HG02763 (cell line): ENCODE measurements at regions not wholly inside any gene's neighbourhood (a gene's known extent, or its start where the extent isn't known, plus 50 kb on each side); places are given as distances from the start of the nearest gene placed in this dataset.
"Not testable (repeated sequence)": the region's sequence is repeated elsewhere in the genome, so short reads cannot be mapped to it uniquely, and the experiment has no call there.

Experiments
- ATAC-seq: cut with Tn5 transposase; IDR thresholded peaks from one replicate; pipeline ENCODE4 v1.9.1; 2021; ENCODE audit warnings: mild to moderate bottlenecking, moderate library complexity; ENCODE audit not compliant: unreplicated experiment

GRCh38 chr7:142637240-142637639 is 112.0 kb upstream of the PRSS1 start:
- no peak for ATAC-seq

GRCh38 chr7:142636751-142637150 is 112.5 kb upstream of the PRSS1 start:
- ATAC-seq: no peak

GRCh38 chr7:142636107-142636506 is 113.2 kb upstream of the PRSS1 start:
- not testable (repeated sequence) for ATAC-seq

GRCh38 chr7:142632271-142633134 is 116.8 kb upstream of the PRSS1 start:
- ATAC-seq: peak; percentile 91

GRCh38 chr7:142629588-142630260 is 119.5 kb upstream of the PRSS1 start:
- no peak for ATAC-seq

GRCh38 chr7:142628945-142629344 is 120.3 kb upstream of the PRSS1 start:
- no peak for ATAC-seq

GRCh38 chr7:142627223-142627622 is 122.0 kb upstream of the PRSS1 start:
- not testable (repeated sequence) for ATAC-seq

- peak; percentile 92 for ATAC-seq
These were observed 122.7 kb upstream of the PRSS1 start for GRCh38 chr7:142626420-142627035.

- ATAC-seq: not testable (repeated sequence)
These were observed 124.1 kb upstream of the PRSS1 start for GRCh38 chr7:142625216-142625615.

- no peak for ATAC-seq
These were observed 128.9 kb upstream of the PRSS1 start for GRCh38 chr7:142620402-142620801.

- ATAC-seq: no peak
These were observed 130.5 kb upstream of the PRSS1 start for GRCh38 chr7:142618655-142619351.

GRCh38 chr7:142616842-142617241 is 132.4 kb upstream of the PRSS1 start:
- ATAC-seq: no peak

GRCh38 chr7:142616121-142616643 is 133.1 kb upstream of the PRSS1 start:
- no peak for ATAC-seq

GRCh38 chr7:142615508-142615907 is 133.8 kb upstream of the PRSS1 start:
- ATAC-seq: no peak

- ATAC-seq: no peak
These were observed 135.2 kb upstream of the PRSS1 start for GRCh38 chr7:142614116-142614515.

GRCh38 chr7:142612237-142612881 is 136.9 kb upstream of the PRSS1 start:
- ATAC-seq: no peak

- ATAC-seq: no peak
These were observed 137.6 kb upstream of the PRSS1 start for GRCh38 chr7:142611566-142612236.

GRCh38 chr7:142608630-142609428 is 140.4 kb upstream of the PRSS1 start:
- no peak for ATAC-seq

- no peak for ATAC-seq
These were observed 141.9 kb upstream of the PRSS1 start for GRCh38 chr7:142607351-142607750.
